ENCODE measurements at regions not wholly inside any gene's neighbourhood (a gene's known extent, or its start where the extent isn't known, plus 50 kb on each side); places are given as distances from the start of the nearest gene placed in this dataset.

GRCh38 chr14:101123618-101124510 lies 220.3 kb upstream of the RTL1 start:
- DNase-seq = no peak

- DNase-seq = no peak
These were observed 221.3 kb upstream of the RTL1 start for GRCh38 chr14:101124815-101125214.

GRCh38 chr14:101125313-101125712 lies 221.8 kb upstream of the RTL1 start:
- DNase-seq = no peak

- no peak for DNase-seq
These were observed 222.5 kb upstream of the RTL1 start for GRCh38 chr14:101125719-101126651.

GRCh38 chr14:101126731-101127130 lies 223.2 kb upstream of the RTL1 start:
- DNase-seq = no peak

GRCh38 chr14:101127224-101127623 lies 223.7 kb upstream of the RTL1 start:
- DNase-seq = no peak

- DNase-seq = no peak
These were observed 225.2 kb upstream of the RTL1 start for GRCh38 chr14:101128478-101129321.

- DNase-seq = no peak
These were observed 226.1 kb upstream of the RTL1 start for GRCh38 chr14:101129521-101130167.

- no peak for DNase-seq
These were observed 227.3 kb upstream of the RTL1 start for GRCh38 chr14:101130861-101131260.

GRCh38 chr14:101131451-101131916 lies 228.0 kb upstream of the RTL1 start:
- DNase-seq = no peak

GRCh38 chr14:101132051-101132571 lies 228.6 kb upstream of the RTL1 start:
- DNase-seq = no peak

- no peak for DNase-seq
These were observed 229.1 kb upstream of the RTL1 start for GRCh38 chr14:101132588-101132987.

- DNase-seq = no peak
These were observed 229.5 kb upstream of the RTL1 start for GRCh38 chr14:101133068-101133467.

- DNase-seq = no peak
These were observed 230.7 kb upstream of the RTL1 start for GRCh38 chr14:101134161-101134631.

GRCh38 chr14:101134851-101135433 lies 231.4 kb upstream of the RTL1 start:
- DNase-seq = peak; percentile 60 to 68

GRCh38 chr14:101135796-101136742 lies 232.5 kb upstream of the RTL1 start:
- DNase-seq = no peak

GRCh38 chr14:101137234-101137633 lies 233.7 kb upstream of the RTL1 start:
- DNase-seq = no peak

GRCh38 chr14:101147848-101148247 lies 244.3 kb upstream of the RTL1 start:
- no peak for DNase-seq

- no peak for DNase-seq
These were observed 246.6 kb upstream of the RTL1 start for GRCh38 chr14:101150039-101150610.

Data from Kasumi-1 (cell line).